ENCODE measurements at regions not wholly inside any gene's neighbourhood (a gene's known extent, or its start where the extent isn't known, plus 50 kb on each side); places are given as distances from the start of the nearest gene placed in this dataset.

DNA sequence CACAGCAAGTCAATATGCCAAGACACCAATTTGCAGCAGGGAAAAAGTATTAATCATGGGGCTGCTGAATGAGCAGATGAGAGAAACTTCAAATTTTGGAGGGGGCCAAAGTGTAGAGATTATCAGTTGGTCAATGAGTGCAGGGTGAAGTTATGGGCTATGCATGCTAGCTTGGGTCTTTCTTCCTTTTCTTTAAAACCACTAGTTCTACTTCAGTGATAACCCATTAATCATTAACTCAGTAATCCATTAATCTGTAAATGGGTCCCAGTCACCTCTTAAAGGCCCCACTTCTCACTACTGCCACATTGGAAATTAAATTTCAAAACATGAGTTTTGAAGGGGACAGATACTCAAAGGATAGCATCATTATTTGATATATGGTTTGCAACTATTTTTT is 688.6 kb upstream of the ADGRL4 start:
- no peaks in the 10 kb centered on the region for H3K27me3 ChIP-seq (ENCODE audit: control insufficient read depth in 3 of 3, insufficient read depth in 3 of 3, low read length in 3 of 3)
- H3K27ac ChIP-seq (ENCODE audit: low read depth, low read length): no peak overlapping the region
- no peak overlapping the region for H3K9ac ChIP-seq (ENCODE audit: low read depth in 1 of 3, low read length in 3 of 3)
- H3K4me3 ChIP-seq (ENCODE audit: low read length in 3 of 3): no peak overlapping the region
- no peaks in the 10 kb centered on the region for H3K36me3 ChIP-seq (ENCODE audit: control insufficient read depth in 3 of 3, insufficient read depth in 3 of 3, low read length in 3 of 3)
- H3K9me3 ChIP-seq (ENCODE audit: control insufficient read depth in 3 of 3, low read length in 3 of 3): no peaks in the 10 kb centered on the region
- H3K4me1 ChIP-seq (ENCODE audit: control insufficient read depth in 3 of 3, insufficient read depth in 3 of 3, low read length in 3 of 3): no peaks in the 10 kb centered on the region

DNA sequence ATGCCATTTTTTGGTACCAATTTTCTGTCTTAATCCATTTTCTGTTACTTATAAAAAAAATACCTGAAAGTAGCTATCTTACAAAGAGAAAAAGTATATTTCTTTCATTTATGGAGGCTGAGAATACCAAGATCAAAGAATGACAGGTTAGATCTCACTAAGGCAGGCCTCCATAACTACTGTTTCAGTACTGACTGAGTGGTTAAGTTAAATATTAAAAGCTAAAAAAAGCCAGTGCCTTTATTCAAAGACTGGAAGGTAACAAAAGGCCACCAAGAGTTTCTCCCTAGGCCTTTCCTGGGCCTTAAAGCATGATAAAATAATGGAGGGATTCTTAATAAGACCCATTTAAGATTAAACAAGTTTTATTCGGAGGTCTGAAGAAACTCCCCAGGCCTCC is 687.7 kb upstream of the ADGRL4 start:
- no peaks in the 10 kb centered on the region for H3K4me1 ChIP-seq (ENCODE audit: control insufficient read depth in 3 of 3, insufficient read depth in 3 of 3, low read length in 3 of 3)
- H3K9ac ChIP-seq (ENCODE audit: low read depth in 1 of 3, low read length in 3 of 3): no peak overlapping the region
- H3K27ac ChIP-seq (ENCODE audit: low read depth, low read length): no peak overlapping the region
- H3K4me3 ChIP-seq (ENCODE audit: low read length in 3 of 3): no peak overlapping the region
- no peaks in the 10 kb centered on the region for H3K36me3 ChIP-seq (ENCODE audit: control insufficient read depth in 3 of 3, insufficient read depth in 3 of 3, low read length in 3 of 3)
- H3K27me3 ChIP-seq (ENCODE audit: control insufficient read depth in 3 of 3, insufficient read depth in 3 of 3, low read length in 3 of 3): no peaks in the 10 kb centered on the region
- H3K9me3 ChIP-seq (ENCODE audit: control insufficient read depth in 3 of 3, low read length in 3 of 3): no peaks in the 10 kb centered on the region

DNA sequence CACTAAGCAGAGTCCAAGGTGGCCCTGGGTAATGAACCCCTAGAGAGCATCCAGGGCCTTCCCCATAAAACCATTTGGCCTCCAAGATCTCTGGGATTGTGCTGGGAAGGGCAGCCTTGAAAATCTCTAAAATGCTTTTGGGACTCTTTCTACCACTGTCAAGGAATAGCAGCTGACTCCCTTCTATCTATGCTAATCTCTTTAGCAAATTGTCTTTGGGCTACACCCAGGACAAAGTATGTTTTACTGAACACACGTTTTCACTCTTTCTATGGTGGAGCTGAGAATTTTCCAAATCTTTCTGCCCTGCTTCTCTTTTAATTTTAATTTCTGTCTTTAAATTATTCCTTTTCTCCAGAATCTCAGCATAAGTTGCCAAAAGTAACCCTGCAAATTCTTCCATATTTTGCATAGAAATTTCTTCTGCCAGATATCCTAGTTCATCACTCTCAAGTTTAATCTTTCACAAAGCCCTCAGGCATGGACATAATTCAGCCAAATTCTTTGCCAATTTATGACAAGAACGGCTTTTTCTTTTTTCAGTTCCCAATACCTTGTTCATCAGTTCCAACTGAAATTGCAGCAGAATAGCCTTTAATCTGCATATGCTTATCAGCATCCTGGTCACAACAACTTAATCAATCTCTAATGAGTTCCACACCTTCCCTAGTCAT is 687.0 kb upstream of the ADGRL4 start:
- no peak overlapping the region for H3K9ac ChIP-seq (ENCODE audit: low read depth in 1 of 3, low read length in 3 of 3)
- no peaks in the 10 kb centered on the region for H3K9me3 ChIP-seq (ENCODE audit: control insufficient read depth in 3 of 3, low read length in 3 of 3)
- no peaks in the 10 kb centered on the region for H3K27me3 ChIP-seq (ENCODE audit: control insufficient read depth in 3 of 3, insufficient read depth in 3 of 3, low read length in 3 of 3)
- H3K4me3 ChIP-seq (ENCODE audit: low read length in 3 of 3): no peak overlapping the region
- H3K27ac ChIP-seq (ENCODE audit: low read depth, low read length): no peak overlapping the region
- no peaks in the 10 kb centered on the region for H3K4me1 ChIP-seq (ENCODE audit: control insufficient read depth in 3 of 3, insufficient read depth in 3 of 3, low read length in 3 of 3)
- H3K36me3 ChIP-seq (ENCODE audit: control insufficient read depth in 3 of 3, insufficient read depth in 3 of 3, low read length in 3 of 3): no peaks in the 10 kb centered on the region

DNA sequence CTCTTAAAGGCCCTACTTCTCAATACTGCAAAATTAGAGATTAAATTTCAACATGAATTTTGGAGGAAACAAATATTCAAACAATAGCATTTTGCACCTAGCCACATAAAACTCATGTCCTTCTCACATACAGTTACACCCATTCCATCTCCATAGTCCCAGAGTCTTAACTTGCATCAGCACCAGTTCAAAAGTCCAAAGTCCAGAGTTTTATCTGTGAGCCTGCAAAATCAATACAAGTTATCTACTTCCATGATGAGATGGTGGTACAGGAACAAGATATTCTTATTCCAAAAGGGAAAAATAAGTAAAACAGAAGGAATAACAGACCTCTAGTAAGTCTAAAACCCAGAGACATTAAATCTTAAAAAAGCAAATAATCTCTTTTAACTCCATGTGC is 686.0 kb upstream of the ADGRL4 start:
- Histone ChIP-seq H3K9ac (ENCODE audit: low read depth in 1 of 3, low read length in 3 of 3) (no peak overlapping the region), H3K4me3 (ENCODE audit: low read length in 3 of 3) (no peak overlapping the region), H3K36me3 (ENCODE audit: control insufficient read depth in 3 of 3, insufficient read depth in 3 of 3, low read length in 3 of 3) (no peaks in the 10 kb centered on the region)

DNA sequence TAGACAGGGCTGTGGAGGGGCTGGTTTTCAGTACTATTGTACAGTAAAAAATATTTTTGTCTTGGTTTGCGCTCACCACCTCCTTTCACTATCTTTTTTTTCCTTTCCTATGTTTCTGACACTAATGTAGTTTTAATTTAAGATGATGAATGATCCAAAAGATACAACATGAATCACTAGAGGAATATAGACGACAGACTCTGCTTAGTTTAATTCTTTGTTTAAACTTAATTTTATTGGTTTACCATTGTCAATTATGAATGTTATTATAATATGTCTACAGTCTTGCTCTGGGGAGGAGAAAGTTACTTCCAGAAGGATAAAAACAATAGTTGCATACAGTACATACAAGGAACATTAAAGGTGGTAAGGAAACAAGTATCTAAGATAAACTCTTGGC is 682.4 kb upstream of the ADGRL4 start:
- Histone ChIP-seq H3K9me3 (ENCODE audit: control insufficient read depth in 3 of 3, low read length in 3 of 3) (no peaks in the 10 kb centered on the region), H3K36me3 (ENCODE audit: control insufficient read depth in 3 of 3, insufficient read depth in 3 of 3, low read length in 3 of 3) (no peaks in the 10 kb centered on the region), H3K27me3 (ENCODE audit: control insufficient read depth in 3 of 3, insufficient read depth in 3 of 3, low read length in 3 of 3) (no peaks in the 10 kb centered on the region), H3K4me1 (ENCODE audit: control insufficient read depth in 3 of 3, insufficient read depth in 3 of 3, low read length in 3 of 3) (no peaks in the 10 kb centered on the region), H3K27ac (ENCODE audit: low read depth, low read length) (no peak overlapping the region), H3K4me3 (ENCODE audit: low read length in 3 of 3) (no peak overlapping the region), H3K9ac (ENCODE audit: low read depth in 1 of 3, low read length in 3 of 3) (no peak overlapping the region)

More for the DNA sequence above, 686.0 kb upstream of the ADGRL4 start:
- Histone ChIP-seq H3K27ac (ENCODE audit: low read depth, low read length) (no peak overlapping the region), H3K27me3 (ENCODE audit: control insufficient read depth in 3 of 3, insufficient read depth in 3 of 3, low read length in 3 of 3) (no peaks in the 10 kb centered on the region), H3K4me1 (ENCODE audit: control insufficient read depth in 3 of 3, insufficient read depth in 3 of 3, low read length in 3 of 3) (no peaks in the 10 kb centered on the region), H3K9me3 (ENCODE audit: control insufficient read depth in 3 of 3, low read length in 3 of 3) (no peaks in the 10 kb centered on the region)

DNA sequence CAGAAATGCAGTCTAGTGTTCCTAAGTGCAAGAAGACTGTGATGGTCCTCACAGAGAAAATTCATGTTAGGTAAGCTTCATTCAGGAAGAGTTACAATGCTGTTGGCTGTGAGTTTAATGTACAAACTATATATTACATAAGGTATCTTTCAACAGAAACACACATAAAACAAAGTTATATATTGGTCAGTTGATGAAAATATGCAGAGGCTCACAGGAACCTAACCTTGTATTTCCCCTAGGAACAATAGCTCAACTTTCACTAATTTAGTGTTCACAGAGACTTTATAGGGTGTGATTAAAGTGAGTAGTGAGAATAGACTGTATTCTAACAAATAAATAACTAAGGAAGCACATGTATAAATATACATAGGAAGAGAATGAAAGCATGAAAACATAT is 676.9 kb upstream of the ADGRL4 start:
- no peak overlapping the region for H3K27ac ChIP-seq (ENCODE audit: low read depth, low read length)
- no peaks in the 10 kb centered on the region for H3K9me3 ChIP-seq (ENCODE audit: control insufficient read depth in 3 of 3, low read length in 3 of 3)

DNA sequence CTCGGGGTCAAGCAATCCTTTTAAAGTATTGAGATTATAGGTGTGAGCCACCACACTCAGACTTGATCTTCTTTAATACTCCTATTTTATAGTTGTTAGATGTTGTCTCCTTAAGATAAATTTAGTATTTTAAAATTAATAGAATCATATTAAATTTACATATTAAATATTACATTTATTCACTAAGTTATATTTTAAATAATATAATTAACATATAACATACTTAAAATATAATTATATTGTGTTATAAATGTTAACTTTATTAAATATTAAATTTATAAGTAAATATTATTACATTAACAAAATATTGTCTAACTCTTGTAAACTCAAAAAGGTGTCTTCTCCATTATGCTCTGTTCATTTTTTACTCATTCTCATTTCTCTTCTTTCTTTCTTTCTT is 675.9 kb upstream of the ADGRL4 start:
- H3K27me3 ChIP-seq (ENCODE audit: control insufficient read depth in 3 of 3, insufficient read depth in 3 of 3, low read length in 3 of 3): no peaks in the 10 kb centered on the region
- H3K9ac ChIP-seq (ENCODE audit: low read depth in 1 of 3, low read length in 3 of 3): no peak overlapping the region
- H3K9me3 ChIP-seq (ENCODE audit: control insufficient read depth in 3 of 3, low read length in 3 of 3): no peaks in the 10 kb centered on the region
- H3K4me3 ChIP-seq (ENCODE audit: low read length in 3 of 3): no peak overlapping the region
- no peaks in the 10 kb centered on the region for H3K4me1 ChIP-seq (ENCODE audit: control insufficient read depth in 3 of 3, insufficient read depth in 3 of 3, low read length in 3 of 3)
- no peak overlapping the region for H3K27ac ChIP-seq (ENCODE audit: low read depth, low read length)
- H3K36me3 ChIP-seq (ENCODE audit: control insufficient read depth in 3 of 3, insufficient read depth in 3 of 3, low read length in 3 of 3): no peaks in the 10 kb centered on the region

More for the DNA sequence above, 676.9 kb upstream of the ADGRL4 start:
- H3K4me3 ChIP-seq (ENCODE audit: low read length in 3 of 3): no peak overlapping the region
- H3K9ac ChIP-seq (ENCODE audit: low read depth in 1 of 3, low read length in 3 of 3): no peak overlapping the region
- H3K4me1 ChIP-seq (ENCODE audit: control insufficient read depth in 3 of 3, insufficient read depth in 3 of 3, low read length in 3 of 3): no peaks in the 10 kb centered on the region
- no peaks in the 10 kb centered on the region for H3K36me3 ChIP-seq (ENCODE audit: control insufficient read depth in 3 of 3, insufficient read depth in 3 of 3, low read length in 3 of 3)
- no peaks in the 10 kb centered on the region for H3K27me3 ChIP-seq (ENCODE audit: control insufficient read depth in 3 of 3, insufficient read depth in 3 of 3, low read length in 3 of 3)

DNA sequence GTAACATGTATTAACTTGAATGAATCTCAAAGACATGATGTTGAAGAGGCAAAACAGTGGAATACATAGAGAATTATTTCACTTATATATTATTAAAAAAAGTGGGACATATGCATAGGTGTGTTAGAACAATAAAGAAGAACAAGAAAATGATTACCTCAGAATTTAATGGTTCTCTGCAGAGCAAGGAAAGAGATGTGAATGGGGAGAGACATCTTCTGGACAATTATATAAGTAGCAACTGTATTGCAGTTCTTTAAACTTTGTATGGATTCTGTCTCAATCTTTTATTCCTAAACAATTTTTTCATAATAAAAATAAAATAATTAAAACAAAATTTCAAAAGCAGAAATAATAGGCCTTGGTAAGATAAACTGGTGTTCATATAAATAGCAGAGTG is 674.9 kb upstream of the ADGRL4 start:
- Histone ChIP-seq H3K27me3 (ENCODE audit: control insufficient read depth in 3 of 3, insufficient read depth in 3 of 3, low read length in 3 of 3) (no peaks in the 10 kb centered on the region), H3K4me3 (ENCODE audit: low read length in 3 of 3) (no peak overlapping the region), H3K27ac (ENCODE audit: low read depth, low read length) (no peak overlapping the region), H3K9me3 (ENCODE audit: control insufficient read depth in 3 of 3, low read length in 3 of 3) (no peaks in the 10 kb centered on the region), H3K36me3 (ENCODE audit: control insufficient read depth in 3 of 3, insufficient read depth in 3 of 3, low read length in 3 of 3) (no peaks in the 10 kb centered on the region), H3K4me1 (ENCODE audit: control insufficient read depth in 3 of 3, insufficient read depth in 3 of 3, low read length in 3 of 3) (no peaks in the 10 kb centered on the region), H3K9ac (ENCODE audit: low read depth in 1 of 3, low read length in 3 of 3) (no peak overlapping the region)

DNA sequence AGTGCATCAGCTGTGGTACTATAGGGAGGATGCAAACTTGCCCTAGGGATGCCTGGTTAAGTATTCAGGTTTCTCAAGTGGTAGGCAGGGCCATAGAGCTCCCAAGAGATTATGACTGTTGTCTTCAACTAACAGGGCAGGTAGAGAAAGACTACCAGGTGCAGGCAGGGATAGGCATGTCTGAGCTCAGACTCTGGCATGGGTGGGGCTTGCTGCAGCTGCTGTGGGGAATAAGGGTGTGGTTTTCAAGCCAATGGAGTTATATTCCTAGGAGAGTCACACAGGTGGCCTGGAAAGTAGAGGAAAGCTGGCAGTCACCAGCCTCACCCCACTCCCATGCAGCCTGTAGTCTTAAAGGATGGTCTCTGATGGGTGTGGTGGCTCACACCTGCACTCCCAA is 673.4 kb upstream of the ADGRL4 start:
- Histone ChIP-seq H3K27ac (ENCODE audit: low read depth, low read length) (no peak overlapping the region), H3K9me3 (ENCODE audit: control insufficient read depth in 3 of 3, low read length in 3 of 3) (no peaks in the 10 kb centered on the region), H3K27me3 (ENCODE audit: control insufficient read depth in 3 of 3, insufficient read depth in 3 of 3, low read length in 3 of 3) (no peaks in the 10 kb centered on the region), H3K4me1 (ENCODE audit: control insufficient read depth in 3 of 3, insufficient read depth in 3 of 3, low read length in 3 of 3) (no peaks in the 10 kb centered on the region), H3K9ac (ENCODE audit: low read depth in 1 of 3, low read length in 3 of 3) (no peak overlapping the region), H3K36me3 (ENCODE audit: control insufficient read depth in 3 of 3, insufficient read depth in 3 of 3, low read length in 3 of 3) (no peaks in the 10 kb centered on the region), H3K4me3 (ENCODE audit: low read length in 3 of 3) (no peak overlapping the region)

DNA sequence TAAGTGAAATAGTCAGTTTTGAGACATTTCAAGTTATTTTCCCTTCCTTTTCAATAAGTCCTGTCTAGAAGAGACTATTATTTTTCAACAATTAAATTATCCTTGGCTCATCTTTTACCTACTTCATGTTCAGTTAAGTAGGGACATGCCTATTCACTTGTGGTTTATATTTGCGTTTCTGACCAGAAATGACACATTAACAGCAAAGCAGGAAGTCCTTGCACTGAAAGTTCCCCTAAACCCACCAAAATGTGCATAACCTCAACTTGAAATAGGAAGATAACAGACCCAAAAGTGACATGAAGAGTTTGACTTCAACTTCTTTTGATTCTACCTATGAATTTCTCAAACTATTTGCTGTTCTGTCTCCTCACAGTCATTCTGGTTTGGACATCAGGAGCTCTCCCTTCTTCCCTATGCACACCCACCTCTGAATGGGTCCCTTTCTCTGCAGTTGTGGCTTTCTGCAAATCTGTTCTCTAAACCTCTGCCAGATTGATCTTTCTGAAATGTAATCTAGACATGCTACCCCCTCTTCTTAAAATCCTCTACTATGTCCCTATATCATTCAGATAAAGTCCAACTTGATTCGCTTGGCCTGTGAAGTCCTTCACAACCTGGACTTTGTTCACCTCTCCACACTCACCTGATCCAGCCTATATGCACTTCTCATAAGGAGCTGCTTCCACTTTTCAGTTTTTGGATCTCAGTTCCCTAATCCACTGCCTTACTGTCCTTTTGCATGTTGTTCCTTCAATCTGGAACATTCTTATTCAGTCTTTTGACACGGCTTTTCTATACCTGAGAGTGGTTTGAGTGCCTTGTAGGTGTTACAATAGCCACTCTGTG is 661.5 kb upstream of the ADGRL4 start:
- H3K4me1 ChIP-seq (ENCODE audit: control insufficient read depth in 3 of 3, insufficient read depth in 3 of 3, low read length in 3 of 3): no peaks in the 10 kb centered on the region
- no peak overlapping the region for H3K9ac ChIP-seq (ENCODE audit: low read depth in 1 of 3, low read length in 3 of 3)
- no peaks in the 10 kb centered on the region for H3K36me3 ChIP-seq (ENCODE audit: control insufficient read depth in 3 of 3, insufficient read depth in 3 of 3, low read length in 3 of 3)
- no peaks in the 10 kb centered on the region for H3K9me3 ChIP-seq (ENCODE audit: control insufficient read depth in 3 of 3, low read length in 3 of 3)
- H3K27ac ChIP-seq (ENCODE audit: low read depth, low read length): no peak overlapping the region
- no peak overlapping the region for H3K4me3 ChIP-seq (ENCODE audit: low read length in 3 of 3)
- no peaks in the 10 kb centered on the region for H3K27me3 ChIP-seq (ENCODE audit: control insufficient read depth in 3 of 3, insufficient read depth in 3 of 3, low read length in 3 of 3)
